HG02852 (cell line): ENCODE measurements at regions not wholly inside any gene's neighbourhood (a gene's known extent, or its start where the extent isn't known, plus 50 kb on each side); places are given as distances from the start of the nearest gene placed in this dataset.

Experiments used
- ATAC-seq: cut with Tn5 transposase; IDR thresholded peaks from one replicate; pipeline ENCODE4 v1.9.1; 2021; ENCODE audit warnings: mild to moderate bottlenecking, moderate library complexity; ENCODE audit not compliant: unreplicated experiment

- ATAC-seq, result no peak
Measured at GRCh38 chr14:42335918-42336317, 729.2 kb downstream of the LRFN5 start.

DNA sequence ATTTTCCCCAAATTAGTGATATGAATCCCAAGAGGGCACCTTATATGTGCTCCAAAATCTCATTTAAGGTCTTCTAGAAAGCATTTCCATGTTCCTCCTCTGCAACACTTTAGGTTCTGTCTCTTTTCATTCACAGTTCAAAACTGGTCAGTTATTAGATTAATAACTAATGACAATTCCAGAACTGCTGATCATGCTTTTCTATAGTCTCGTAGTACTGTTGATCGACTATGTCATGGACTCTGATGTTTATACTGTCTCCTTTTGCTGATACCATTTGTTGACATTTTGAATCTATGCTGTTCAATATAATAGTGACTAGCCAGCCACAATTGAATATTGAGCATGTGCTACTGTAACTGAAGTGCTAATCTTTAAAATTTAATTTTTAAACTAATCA lies 728.3 kb downstream of the LRFN5 start:
- ATAC-seq, result no peak

DNA sequence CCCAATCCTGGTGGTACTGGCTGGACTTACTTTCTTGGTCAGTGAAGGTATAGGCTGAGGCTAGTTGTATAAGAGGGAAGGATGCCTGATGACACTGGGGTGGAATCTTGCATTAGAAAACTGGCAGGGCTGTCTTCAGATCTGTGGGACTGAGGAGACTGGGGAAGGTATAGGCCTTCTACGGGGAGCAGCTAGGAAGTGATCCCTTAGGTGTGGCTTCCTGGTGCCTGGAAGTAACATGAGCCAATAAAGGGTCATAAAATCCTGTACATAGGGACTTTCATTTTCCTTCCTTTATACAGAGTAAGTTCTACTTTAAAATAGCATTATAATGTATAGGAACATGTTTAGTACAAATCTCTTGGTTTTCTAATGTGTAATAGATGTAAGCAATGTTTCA lies 716.8 kb downstream of the LRFN5 start:
- peak; percentile 11 for ATAC-seq

- peak; percentile 60 for ATAC-seq
Measured at GRCh38 chr14:42322531-42323284, 716.0 kb downstream of the LRFN5 start.

- ATAC-seq, result no peak
Measured at GRCh38 chr14:42319996-42320395, 713.3 kb downstream of the LRFN5 start.

DNA sequence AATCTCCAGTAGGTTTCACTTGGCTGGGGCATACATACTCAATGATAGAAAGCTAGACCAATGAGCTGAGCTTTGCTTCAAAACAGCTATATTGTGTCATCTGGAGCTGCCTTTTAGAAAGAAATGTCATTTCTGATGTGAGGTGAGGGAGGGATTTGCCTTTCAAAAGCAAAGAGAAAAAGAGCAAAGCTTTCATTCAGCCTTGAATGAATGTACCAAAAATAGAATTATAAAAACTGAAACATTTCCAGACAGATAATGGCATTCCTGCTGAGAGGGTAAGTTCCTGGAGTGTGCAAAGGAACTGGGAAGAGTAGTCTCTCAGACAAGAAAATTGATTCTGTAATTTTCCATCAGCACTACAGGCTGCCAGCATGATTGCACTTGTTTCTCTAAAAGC lies 710.0 kb downstream of the LRFN5 start:
- no peak for ATAC-seq

DNA sequence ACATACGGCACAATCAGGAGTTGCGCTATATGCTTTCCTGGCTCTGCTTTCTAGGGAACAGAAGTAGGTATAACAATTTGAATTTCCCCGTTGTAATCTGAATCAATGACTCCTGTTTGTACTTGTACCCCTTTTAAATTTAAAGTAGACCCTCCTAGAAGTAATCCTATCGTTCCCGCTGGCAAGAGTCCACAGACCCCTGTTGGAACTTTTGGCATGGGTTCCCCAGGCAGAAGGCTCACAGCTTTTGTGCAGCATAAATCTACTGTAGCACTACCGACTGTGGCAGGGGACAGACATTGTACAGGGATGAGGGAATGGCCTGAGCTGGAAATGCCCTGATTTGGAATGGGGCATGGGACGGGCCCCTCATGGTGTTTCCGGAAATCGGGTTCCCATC lies 705.2 kb downstream of the LRFN5 start:
- ATAC-seq, result no peak

- ATAC-seq, result no peak
Measured at GRCh38 chr14:42307239-42307825, 700.7 kb downstream of the LRFN5 start.

- peak; percentile 99 for ATAC-seq
Measured at GRCh38 chr14:42299692-42300091, 693.0 kb downstream of the LRFN5 start.

- ATAC-seq, result no peak
Measured at GRCh38 chr14:42293180-42293579, 686.5 kb downstream of the LRFN5 start.

DNA sequence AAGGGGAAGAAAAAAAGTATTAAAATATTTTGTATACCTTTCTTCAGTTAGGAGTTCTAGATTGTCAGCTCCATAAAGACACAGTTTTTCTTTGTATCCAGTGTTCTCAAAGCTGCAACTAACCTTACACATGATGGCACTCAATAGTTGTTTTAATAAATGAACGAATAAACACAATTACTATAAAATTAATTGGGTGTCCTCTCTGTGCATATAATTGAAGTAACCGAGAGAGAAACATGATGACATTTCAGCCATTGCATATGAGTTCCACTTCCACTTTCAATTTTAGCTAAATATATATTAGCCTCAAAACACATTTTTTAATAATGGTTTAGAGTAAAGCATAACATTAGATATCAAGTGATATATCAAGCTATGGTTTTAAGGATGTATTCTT lies 671.2 kb downstream of the LRFN5 start:
- ATAC-seq, result peak; percentile 62

DNA sequence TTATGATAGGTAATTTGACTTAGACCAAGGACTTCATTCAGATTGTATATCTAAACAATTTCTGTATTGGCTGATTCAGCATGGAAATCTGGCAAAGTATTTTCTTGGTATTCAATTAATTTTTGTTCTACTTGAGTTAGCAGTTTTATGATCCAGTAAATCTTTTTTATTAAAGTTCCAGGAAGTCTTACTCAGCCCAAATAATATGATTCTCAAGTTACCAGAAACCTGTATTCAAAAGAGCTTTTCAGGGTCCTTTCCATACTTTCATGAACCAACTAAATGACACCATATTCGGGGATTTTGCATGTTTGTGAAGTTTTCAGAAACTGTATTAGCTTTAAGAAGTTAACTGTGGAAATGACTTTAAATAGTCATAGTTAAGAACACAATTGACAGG lies 662.6 kb downstream of the LRFN5 start:
- ATAC-seq, result no peak

DNA sequence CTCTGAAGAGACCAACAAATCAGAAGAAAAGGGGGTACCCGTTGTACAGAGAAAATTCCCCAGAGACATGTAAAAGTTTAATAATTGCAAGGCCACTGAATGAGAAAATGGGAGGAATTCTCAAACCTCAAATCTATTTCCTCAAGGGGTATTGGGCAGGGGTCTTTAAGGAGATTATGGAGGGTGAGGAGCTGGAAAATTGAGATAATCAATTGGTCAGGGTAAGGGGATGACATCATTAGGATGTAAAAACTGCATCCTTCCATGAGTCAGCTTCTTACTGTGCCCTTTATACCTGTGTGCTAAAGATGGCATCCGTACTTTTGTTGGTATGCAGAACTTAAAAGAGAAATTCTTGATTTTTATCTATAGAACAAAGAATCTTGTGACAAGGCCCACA lies 641.5 kb downstream of the LRFN5 start:
- no peak for ATAC-seq

DNA sequence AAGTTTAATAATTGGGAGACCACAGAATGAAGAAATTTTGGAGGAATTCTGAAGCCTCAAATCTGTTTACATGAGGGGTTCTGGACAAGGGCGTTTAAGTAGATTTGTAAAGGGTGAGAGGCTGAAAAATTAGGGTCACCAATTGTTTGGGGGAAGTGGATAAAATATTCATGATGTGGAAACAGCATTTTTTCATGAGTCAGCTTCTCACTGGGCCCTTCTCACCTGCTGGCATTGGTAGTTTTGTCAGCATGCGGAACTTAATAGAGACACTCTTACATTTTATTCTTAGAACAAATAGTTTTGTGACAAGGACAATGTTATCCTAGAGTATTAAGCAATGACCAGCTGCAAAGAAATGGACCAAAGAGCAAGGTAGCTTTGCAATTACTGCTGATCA lies 634.4 kb downstream of the LRFN5 start:
- ATAC-seq, result no peak

- ATAC-seq, result no peak
Measured at GRCh38 chr14:42229976-42230375, 623.3 kb downstream of the LRFN5 start.

- no peak for ATAC-seq
Measured at GRCh38 chr14:42229294-42229693, 622.6 kb downstream of the LRFN5 start.

DNA sequence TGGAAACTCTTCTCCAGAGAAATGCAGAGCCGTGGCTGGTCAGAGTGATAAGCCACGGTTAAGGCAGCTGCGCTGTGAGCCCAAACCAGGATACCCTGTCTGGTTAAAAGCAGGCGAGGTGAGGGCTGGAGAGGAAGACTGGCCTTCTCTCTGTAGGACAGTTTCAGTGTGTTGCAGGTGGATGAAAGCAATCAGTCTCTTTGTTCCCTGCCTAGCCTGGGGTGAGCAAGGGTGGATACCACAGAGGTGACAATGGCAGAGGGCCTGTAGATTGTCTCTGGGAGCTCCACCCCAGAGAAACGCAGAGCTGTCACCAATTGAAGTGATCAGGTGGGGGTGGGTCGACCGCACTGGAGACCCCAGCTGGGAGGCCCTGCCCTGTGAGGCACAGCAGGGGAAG lies 621.9 kb downstream of the LRFN5 start:
- no peak for ATAC-seq

GRCh38 chr14:42224053-42224888 lies 617.6 kb downstream of the LRFN5 start:
- ATAC-seq, result no peak

- peak; percentile 93 for ATAC-seq
Measured at GRCh38 chr14:42222924-42223471, 616.3 kb downstream of the LRFN5 start.

GRCh38 chr14:42214981-42215491 lies 608.4 kb downstream of the LRFN5 start:
- no peak for ATAC-seq

GRCh38 chr14:42200957-42201356 lies 594.3 kb downstream of the LRFN5 start:
- no peak for ATAC-seq
